NCI-H2029 treated with DMSO at 0.1 percent for 48 hours (cell line): ENCODE measurements at regions not wholly inside any gene's neighbourhood (a gene's known extent, or its start where the extent isn't known, plus 50 kb on each side); places are given as distances from the start of the nearest gene placed in this dataset.

Source experiments
- DNase-seq: peaks from one replicate; lab custom pipeline; 2025; lab: John Stamatoyannopoulos, UW

GRCh38 chr5:124839371-124839998 is 93.0 kb upstream of the ZNF608 start:
- DNase-seq, result no peak

DNA sequence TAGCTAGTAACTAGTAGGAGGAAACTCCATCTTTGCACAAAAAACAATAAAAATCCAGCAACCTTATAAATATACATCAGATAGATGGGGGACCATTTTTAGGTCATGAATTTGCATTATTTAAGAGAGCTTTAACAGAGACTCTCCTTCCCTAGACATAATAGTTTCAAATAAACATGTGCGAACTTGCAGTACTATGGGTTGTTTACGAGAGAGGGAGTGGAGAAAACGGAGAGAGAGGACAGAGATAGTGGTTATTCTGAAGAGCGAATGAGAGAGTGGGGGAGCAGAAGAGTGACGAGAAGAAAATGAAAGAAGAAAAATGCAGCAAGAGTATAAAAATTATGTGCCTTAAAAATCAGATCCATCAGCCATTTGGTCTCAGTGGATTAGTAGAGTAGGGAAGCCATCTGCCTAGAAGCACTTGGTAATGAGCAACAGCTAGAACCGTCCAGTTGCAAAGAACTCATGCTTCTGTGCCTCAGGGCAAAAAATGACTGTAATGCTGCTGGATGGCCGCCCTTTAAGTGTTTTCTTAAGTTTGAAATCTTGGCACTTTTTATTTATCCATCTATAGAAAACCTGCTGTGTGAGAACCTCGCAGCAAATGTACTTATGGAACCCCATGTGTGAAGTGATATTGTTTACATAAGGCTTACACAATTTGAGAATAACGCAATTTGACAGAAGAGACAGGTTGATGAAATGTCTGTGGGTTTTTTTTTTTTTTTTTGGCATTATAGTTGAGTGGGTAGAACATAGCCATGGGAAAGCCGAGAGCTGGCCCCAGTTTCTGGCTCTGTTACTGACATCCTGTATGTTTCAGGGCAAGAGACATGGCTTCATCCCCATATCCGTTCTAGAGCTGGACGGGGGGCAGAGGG is 95.6 kb upstream of the ZNF608 start:
- no peak for DNase-seq

- no peak for DNase-seq
These were observed 96.5 kb upstream of the ZNF608 start for GRCh38 chr5:124842725-124843595.

DNA sequence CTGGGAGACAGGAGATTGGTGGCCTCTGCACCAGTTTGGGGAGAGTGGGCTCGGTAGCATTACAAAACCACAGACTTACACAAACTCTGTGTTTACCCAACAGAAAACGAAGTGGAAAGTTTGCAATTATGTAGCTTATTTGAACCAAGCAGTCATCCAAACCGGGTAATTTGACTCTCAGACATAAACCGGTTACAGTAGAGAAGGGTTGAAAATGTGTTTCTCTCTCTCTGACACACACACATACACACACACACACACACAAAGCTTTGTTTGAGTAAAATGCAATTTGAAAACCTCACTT is 97.1 kb upstream of the ZNF608 start:
- no peak for DNase-seq

- no peak for DNase-seq
These were observed 98.0 kb upstream of the ZNF608 start for GRCh38 chr5:124844371-124844920.

GRCh38 chr5:124847907-124848306 is 101.5 kb upstream of the ZNF608 start:
- peak; percentile 70 for DNase-seq

DNA sequence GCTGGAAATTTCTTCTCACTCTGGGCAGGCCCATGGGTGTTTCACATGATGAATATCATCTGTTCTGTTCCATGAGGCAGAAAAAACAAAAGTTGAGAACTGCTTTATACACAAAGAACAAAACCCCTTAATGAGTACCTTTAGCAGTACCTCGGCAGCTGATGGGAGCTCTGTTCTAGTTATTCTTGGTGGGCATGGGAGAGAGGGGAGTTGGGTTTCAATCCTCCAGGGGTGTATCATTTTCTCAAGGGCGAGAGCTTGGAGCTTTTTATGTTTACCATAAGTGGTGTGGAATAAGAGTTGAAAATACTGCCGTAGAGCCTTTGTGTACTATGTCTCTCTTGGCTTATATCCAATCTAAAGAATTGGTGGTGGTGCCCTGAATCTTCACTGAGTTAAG is 103.3 kb upstream of the ZNF608 start:
- DNase-seq, result no peak

- no peak for DNase-seq
These were observed 110.3 kb upstream of the ZNF608 start for GRCh38 chr5:124856726-124857125.

- no peak for DNase-seq
These were observed 112.2 kb upstream of the ZNF608 start for GRCh38 chr5:124858612-124859011.

DNA sequence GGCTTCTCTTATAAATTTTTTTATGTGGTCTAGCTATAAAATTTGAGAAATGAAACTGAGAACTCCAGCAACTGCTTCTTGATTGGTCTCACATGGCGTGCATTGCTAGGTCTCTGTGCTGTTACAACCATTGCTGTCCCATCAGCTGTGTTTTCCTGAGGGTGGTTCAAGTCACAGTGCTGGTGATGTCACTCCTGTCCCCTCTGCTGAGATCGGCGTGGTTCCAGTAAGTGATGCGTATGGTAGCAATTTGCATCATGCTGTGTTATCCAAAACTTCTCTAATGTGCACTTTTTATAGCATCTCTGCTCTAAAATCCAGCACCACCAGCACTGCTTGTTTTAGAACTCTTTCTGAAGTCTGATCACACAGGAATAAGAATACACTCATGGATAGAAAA is 112.6 kb upstream of the ZNF608 start:
- no peak for DNase-seq

GRCh38 chr5:124859556-124860290 is 113.3 kb upstream of the ZNF608 start:
- DNase-seq, result no peak

DNA sequence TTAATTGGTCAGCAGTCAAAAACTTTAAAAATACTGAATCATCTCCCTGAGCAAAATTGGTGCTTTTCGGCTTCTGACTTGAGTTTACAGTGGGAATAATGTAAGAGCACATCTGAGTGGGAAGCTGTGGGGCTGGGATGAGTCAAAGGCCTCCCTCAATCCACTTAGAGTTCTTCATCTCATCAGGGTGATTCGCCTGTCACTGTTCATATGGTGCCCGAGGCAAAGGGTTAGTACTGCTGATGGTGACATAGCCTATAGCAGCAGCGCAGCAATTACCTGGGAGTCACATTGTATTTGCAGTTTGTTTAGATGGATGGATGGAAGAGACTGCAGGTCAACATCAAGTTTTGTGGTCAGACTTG is 113.8 kb upstream of the ZNF608 start:
- DNase-seq, result no peak

DNA sequence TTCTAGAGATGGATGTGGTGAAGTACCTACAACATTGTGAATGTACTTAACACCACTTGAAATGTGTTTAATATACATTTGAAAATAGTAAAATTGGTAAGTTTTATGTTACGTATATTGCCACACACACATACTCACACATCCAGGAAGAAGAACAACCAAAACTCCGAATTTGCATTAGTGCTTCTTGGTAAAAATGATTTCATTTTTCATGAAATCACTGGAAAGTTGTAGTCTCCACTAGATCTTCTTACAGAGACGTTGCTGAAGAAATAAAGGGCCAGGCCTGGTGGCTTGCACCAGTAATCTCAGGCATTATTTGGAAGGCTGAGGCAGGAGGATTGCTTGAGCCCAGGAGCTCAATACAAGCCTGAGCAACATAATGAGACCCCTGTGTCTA is 118.6 kb upstream of the ZNF608 start:
- no peak for DNase-seq

- no peak for DNase-seq
These were observed 119.3 kb upstream of the ZNF608 start for GRCh38 chr5:124865603-124866354.

DNA sequence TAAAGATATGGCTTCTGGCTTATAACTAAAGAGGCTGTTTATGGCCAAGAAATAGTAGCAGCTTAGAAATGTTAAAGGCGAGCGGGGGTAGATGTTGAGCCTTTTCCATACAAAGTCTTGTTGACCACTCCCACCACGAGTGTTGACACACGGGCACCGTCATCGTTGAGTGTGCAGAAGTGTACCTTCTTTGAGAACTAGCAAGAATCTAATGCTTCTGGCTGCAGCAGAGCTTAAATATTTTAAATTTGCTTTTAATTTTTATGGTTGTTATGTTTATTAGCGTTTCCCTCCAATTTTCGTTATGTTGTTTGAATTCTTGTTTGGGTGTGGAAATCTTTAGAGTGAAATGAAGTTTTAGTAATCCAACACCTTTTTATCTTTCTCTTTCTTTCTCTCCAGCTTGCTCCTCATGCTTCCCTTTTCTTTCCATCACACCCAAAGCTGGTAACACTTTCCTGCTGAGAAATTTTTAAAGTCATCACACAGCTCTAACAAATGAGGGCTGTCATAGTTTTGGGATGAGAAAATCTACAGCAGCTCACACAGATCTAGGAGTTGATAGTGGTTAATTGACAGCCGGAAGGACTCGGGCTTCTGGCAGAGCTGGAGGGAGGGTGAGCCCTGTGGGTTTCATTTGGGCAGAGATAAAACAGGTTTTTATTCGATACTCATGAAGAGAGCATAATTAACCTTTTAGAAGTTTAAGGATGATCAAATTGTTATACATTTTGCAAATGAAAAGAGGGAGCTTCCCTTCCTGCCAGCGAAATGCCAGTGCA is 120.1 kb upstream of the ZNF608 start:
- DNase-seq, result no peak

DNA sequence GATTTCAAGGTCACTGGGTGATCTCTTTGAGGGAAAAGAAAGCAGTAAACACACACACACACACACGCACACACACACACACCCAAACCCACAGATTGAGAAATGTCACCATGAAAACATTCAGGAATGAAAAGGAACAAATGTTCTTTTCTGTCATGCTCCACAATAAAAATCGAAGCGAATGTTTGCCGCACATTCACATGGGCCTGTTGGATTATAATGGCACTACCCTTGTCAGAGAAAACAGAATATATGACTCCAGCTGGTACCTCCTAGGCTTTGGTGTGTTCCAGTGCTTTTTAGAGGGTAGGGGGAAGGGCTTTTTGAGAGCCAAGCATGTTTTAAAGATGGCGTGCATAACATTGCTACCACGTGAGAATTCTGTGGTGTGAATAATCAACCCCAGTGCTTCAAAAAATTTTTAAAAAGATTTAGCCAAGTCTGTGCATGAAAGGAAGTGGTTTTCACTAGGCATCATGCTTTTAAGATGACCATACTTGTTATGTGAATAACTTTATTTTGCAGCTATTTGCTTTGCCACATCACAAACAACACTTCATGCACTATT is 120.8 kb upstream of the ZNF608 start:
- no peak for DNase-seq

DNA sequence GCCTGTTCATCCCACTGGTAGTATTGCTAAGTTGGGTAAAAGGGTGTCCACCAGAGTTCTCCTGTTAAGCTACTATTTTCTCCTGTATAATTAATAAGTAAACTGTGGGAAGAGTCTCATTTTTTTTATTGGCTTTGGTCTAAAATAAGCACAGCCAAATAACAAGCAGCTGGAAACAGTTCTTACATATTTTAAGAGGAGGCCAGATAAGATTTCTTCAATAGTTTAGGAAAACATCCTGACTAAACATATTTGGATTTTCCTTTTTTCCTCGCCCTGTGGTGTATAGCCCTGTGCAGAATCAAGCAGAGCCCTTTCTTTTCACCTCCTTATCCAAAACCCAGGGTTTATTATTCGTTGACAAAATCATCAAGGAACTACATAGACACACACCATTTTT is 122.2 kb upstream of the ZNF608 start:
- no peak for DNase-seq

- DNase-seq, result no peak
These were observed 123.1 kb upstream of the ZNF608 start for GRCh38 chr5:124869426-124870033.

DNA sequence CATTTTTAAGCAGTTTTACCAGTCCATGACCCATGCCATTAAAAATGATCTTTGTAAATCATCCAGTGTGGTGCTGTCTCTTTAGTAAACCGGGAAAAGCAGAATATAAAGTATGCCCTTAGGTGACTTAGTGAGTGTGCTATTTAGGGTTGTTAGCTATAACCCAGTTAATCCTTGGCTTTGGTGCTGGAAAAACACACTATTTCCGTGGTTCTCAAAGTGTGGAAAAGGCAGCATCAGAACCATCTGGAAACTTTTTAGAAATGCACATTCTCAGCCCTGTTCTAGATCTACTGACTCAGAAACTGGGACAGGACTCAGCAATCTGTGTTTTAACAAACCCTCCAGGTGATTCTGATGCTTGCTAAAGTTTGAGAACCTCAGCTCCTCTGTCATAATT is 123.6 kb upstream of the ZNF608 start:
- DNase-seq, result no peak

DNA sequence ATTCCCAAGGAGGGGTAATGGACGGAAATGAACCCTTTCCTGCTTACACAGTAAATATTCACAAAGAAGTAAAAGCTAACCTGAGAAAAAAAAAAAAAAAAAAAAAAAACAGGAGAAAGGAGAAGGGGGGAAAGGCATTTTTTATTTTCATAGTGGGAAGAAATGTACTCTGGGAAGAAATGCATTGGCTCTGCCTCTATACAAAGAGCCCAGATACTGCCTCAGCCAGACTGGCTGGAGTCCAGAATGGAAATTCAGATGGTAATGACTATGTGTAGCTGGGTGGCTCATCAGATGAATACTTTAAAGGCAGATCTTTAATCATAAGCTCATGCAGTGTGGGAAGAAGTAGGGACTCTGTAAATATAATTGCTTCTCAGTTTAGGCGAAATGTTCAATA is 124.9 kb upstream of the ZNF608 start:
- peak; percentile 27 for DNase-seq
